GM12892 (cell line): ENCODE measurements at regions not wholly inside any gene's neighbourhood (a gene's known extent, or its start where the extent isn't known, plus 50 kb on each side); places are given as distances from the start of the nearest gene placed in this dataset.

ENCODE experiments used
- POLR2A ChIP-seq: IDR thresholded peaks from 2 replicates; pipeline ENCODE4 v1.6.1; 2011; ENCODE audit warnings: low read depth, low read length, control low read depth
- POLR2AphosphoS5 ChIP-seq: IDR thresholded peaks from 2 replicates; pipeline ENCODE4 v1.6.1; 2011; ENCODE audit warnings: low read depth, low read length, control low read depth

DNA sequence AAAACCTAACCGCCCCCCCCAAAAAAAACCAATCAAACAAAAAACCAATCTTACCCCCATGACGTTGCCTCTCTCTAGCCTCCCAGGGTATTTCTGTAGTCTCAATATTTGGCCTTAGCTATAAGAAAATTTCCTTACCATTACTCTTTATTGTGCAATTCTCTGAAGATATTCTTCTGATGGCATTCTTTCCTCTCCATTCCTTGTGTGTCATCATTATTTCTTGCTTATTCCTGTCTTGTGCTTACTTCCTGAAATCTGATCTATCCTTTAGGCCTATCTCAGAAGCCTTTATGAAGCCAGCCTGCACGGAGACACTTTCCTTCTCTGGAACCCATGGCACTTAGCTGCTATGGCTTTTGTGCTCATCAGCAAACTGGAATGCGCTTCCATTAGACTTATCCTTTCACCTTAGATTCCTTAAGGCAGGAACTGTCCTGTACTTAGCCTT lies 65.9 kb upstream of the DDR1 start:
- TF ChIP-seq POLR2A (no peak), POLR2AphosphoS5 (no peak)
